Urinary bladder (tissue), 3 donors: ENCODE measurements at regions not wholly inside any gene's neighbourhood (a gene's known extent, or its start where the extent isn't known, plus 50 kb on each side); places are given as distances from the start of the nearest gene placed in this dataset.
"Not testable (repeated sequence)": the region's sequence is repeated elsewhere in the genome, so short reads cannot be mapped to it uniquely, and the experiment has no call there.

Experiments used
- DNase-seq: peaks from one replicate; pipeline ENCODE4 v3.0.0-alpha.2; 2015; ENCODE audit errors: extremely low spot score
- H3K27ac ChIP-seq: one replicate; pipeline ENCODE4 v1.5.1; 2013; ENCODE audit warnings: low read depth, mild to moderate bottlenecking, moderate library complexity
- H3K36me3 ChIP-seq: one replicate; pipeline ENCODE4 v1.6.1; 2013; ENCODE audit warnings: mild to moderate bottlenecking, moderate library complexity; ENCODE audit not compliant: insufficient read depth
- H3K4me1 ChIP-seq: one replicate; pipeline ENCODE4 v1.6.1; 2013; ENCODE audit warnings: mild to moderate bottlenecking, moderate library complexity; ENCODE audit not compliant: insufficient read depth
- H3K4me3 ChIP-seq: one replicate; pipeline ENCODE4 v1.5.1; 2013; ENCODE audit warnings: low read depth, low read length
- WGBS: extraction: QIAGEN DNeasy Blood & Tissue Kit; methylation state at CpG from one replicate; pipeline ENCODE4 v1.1.7; 2013; 5-methylcytosine and 5-hydroxymethylcytosine counted together
- donor health status: healthy with polysubstance abuse.
- donor health status: healthy.

- WGBS = 71% methylated on average over 14 of the region's 14 CpGs
- Histone ChIP-seq H3K36me3 (no peaks in the 10 kb centered on the region), H3K4me1 (no peaks in the 10 kb centered on the region), H3K4me3 (no peak overlapping the region), H3K27ac (no peak overlapping the region)
- DNase-seq = no peak
These were observed 68.2 kb upstream of the STC2 start for GRCh38 chr5:173396311-173396993.

- Histone ChIP-seq H3K4me3 (no peak overlapping the region), H3K36me3 (no peaks in the 10 kb centered on the region), H3K4me1 (no peaks in the 10 kb centered on the region), H3K27ac (no peak overlapping the region)
- DNase-seq = no peak
- WGBS = 49% methylated on average over 7 of the region's 7 CpGs
These were observed 67.7 kb upstream of the STC2 start for GRCh38 chr5:173395933-173396308.

- Histone ChIP-seq H3K4me1 (no peaks in the 10 kb centered on the region), H3K4me3 (no peak overlapping the region), H3K36me3 (no peaks in the 10 kb centered on the region), H3K27ac (no peak overlapping the region)
- DNase-seq = no peak
- WGBS = 68% methylated on average over 6 of the region's 6 CpGs
These were observed 67.2 kb upstream of the STC2 start for GRCh38 chr5:173395257-173395932.

- Histone ChIP-seq H3K4me3 (no peak overlapping the region), H3K27ac (no peak overlapping the region), H3K36me3 (no peaks in the 10 kb centered on the region), H3K4me1 (no peaks in the 10 kb centered on the region)
- 68% methylated on average over 4 of the region's 4 CpGs for WGBS
- DNase-seq = no peak
These were observed 66.5 kb upstream of the STC2 start for GRCh38 chr5:173394701-173395100.

GRCh38 chr5:173392172-173392571, 64.0 kb upstream of the STC2 start:
- Histone ChIP-seq H3K36me3 (no peaks in the 10 kb centered on the region), H3K4me1 (no peaks in the 10 kb centered on the region), H3K4me3 (no peak overlapping the region), H3K27ac (no peak overlapping the region)
- DNase-seq = no peak

GRCh38 chr5:173391031-173391430, 62.8 kb upstream of the STC2 start:
- Histone ChIP-seq H3K4me1 (no peaks in the 10 kb centered on the region), H3K27ac (no peak overlapping the region), H3K4me3 (no peak overlapping the region), H3K36me3 (no peaks in the 10 kb centered on the region)
- no peak for DNase-seq
- 54% methylated on average over 7 of the region's 7 CpGs for WGBS

GRCh38 chr5:173387293-173387692, 59.1 kb upstream of the STC2 start:
- not testable (repeated sequence) for H3K27ac ChIP-seq, H3K36me3 ChIP-seq, DNase-seq, H3K4me3 ChIP-seq, H3K4me1 ChIP-seq
- 89% methylated on average over 2 of the region's 2 CpGs for WGBS

GRCh38 chr5:173385832-173386360, 57.7 kb upstream of the STC2 start:
- Histone ChIP-seq H3K27ac (no peak overlapping the region), H3K4me3 (no peak overlapping the region), H3K36me3 (no peaks in the 10 kb centered on the region), H3K4me1 (no peaks in the 10 kb centered on the region)
- WGBS = 85% methylated on average over 4 of the region's 4 CpGs
- no peak for DNase-seq

GRCh38 chr5:173383711-173384110, 55.5 kb upstream of the STC2 start:
- 82% methylated on average over 4 of the region's 4 CpGs for WGBS

GRCh38 chr5:173378727-173379126, 50.5 kb upstream of the STC2 start:
- H3K4me1 ChIP-seq = no peaks in the 10 kb centered on the region
- H3K27ac ChIP-seq = no peak overlapping the region
- DNase-seq = no peak
- WGBS = 98% methylated on average over 3 of the region's 3 CpGs
- no peak overlapping the region for H3K4me3 ChIP-seq
- no peaks in the 10 kb centered on the region for H3K36me3 ChIP-seq

More at GRCh38 chr5:173383711-173384110, 55.5 kb upstream of the STC2 start:
- Histone ChIP-seq H3K36me3 (no peaks in the 10 kb centered on the region), H3K4me3 (no peak overlapping the region), H3K4me1 (no peaks in the 10 kb centered on the region), H3K27ac (no peak overlapping the region)
- DNase-seq = no peak
